Stimulated activated CD8-positive, alpha-beta memory T cell treated with anti-CD3 and anti-CD28 coated beads, Interleukin-7, amount 100 ng/mL, for 48 hours (primary cell): ENCODE measurements at regions not wholly inside any gene's neighbourhood (a gene's known extent, or its start where the extent isn't known, plus 50 kb on each side); places are given as distances from the start of the nearest gene placed in this dataset.

Source experiments
- DNase-seq, 2 donors: peaks; one replicate each; pipeline ENCODE4 v3.0.0-alpha.2; 2020; ENCODE audit warnings: low read depth in 1 of 2; ENCODE audit errors: extremely low read depth in 1 of 2

GRCh38 chr13:86714495-86714894, 915.3 kb upstream of the SLITRK6 start:
- no peak for DNase-seq

GRCh38 chr13:86725105-86725504, 925.9 kb upstream of the SLITRK6 start:
- no peak for DNase-seq

- no peak for DNase-seq
Observed at GRCh38 chr13:86729206-86729605, 930.0 kb upstream of the SLITRK6 start.

GRCh38 chr13:86731987-86732386, 932.8 kb upstream of the SLITRK6 start:
- no peak for DNase-seq

- no peak for DNase-seq
Observed at GRCh38 chr13:86737334-86737932, 933.7 kb upstream of the SLITRK5 start.

- DNase-seq, result no peak
Observed at GRCh38 chr13:86741762-86742285, 929.3 kb upstream of the SLITRK5 start.

GRCh38 chr13:86757236-86757978, 913.8 kb upstream of the SLITRK5 start:
- DNase-seq, result no peak

- no peak for DNase-seq
Observed at GRCh38 chr13:86758116-86758515, 913.1 kb upstream of the SLITRK5 start.

GRCh38 chr13:86760620-86761019, 910.6 kb upstream of the SLITRK5 start:
- DNase-seq, result no peak

GRCh38 chr13:86765462-86765861, 905.7 kb upstream of the SLITRK5 start:
- no peak for DNase-seq

- DNase-seq, result no peak
Observed at GRCh38 chr13:86788616-86789015, 882.6 kb upstream of the SLITRK5 start.

GRCh38 chr13:86792153-86792651, 879.0 kb upstream of the SLITRK5 start:
- DNase-seq, result no peak

- no peak for DNase-seq
Observed at GRCh38 chr13:86795858-86796257, 875.3 kb upstream of the SLITRK5 start.

GRCh38 chr13:86810361-86810760, 860.8 kb upstream of the SLITRK5 start:
- no peak for DNase-seq

GRCh38 chr13:86813198-86813597, 858.0 kb upstream of the SLITRK5 start:
- no peak for DNase-seq

GRCh38 chr13:86825410-86825809, 845.8 kb upstream of the SLITRK5 start:
- DNase-seq, result no peak

- no peak for DNase-seq
Observed at GRCh38 chr13:86826232-86826631, 844.9 kb upstream of the SLITRK5 start.

- no peak for DNase-seq
Observed at GRCh38 chr13:86830046-86830445, 841.1 kb upstream of the SLITRK5 start.

- no peak for DNase-seq
Observed at GRCh38 chr13:86831084-86831483, 840.1 kb upstream of the SLITRK5 start.

- no peak for DNase-seq
Observed at GRCh38 chr13:86838411-86839120, 832.6 kb upstream of the SLITRK5 start.

- DNase-seq, result no peak
Observed at GRCh38 chr13:86839221-86839620, 832.0 kb upstream of the SLITRK5 start.
